HG03025 (cell line): ENCODE measurements at regions not wholly inside any gene's neighbourhood (a gene's known extent, or its start where the extent isn't known, plus 50 kb on each side); places are given as distances from the start of the nearest gene placed in this dataset.

Experiments
- ATAC-seq: cut with Tn5 transposase; IDR thresholded peaks from one replicate; pipeline ENCODE4 v1.9.1; 2021; ENCODE audit warnings: mild to moderate bottlenecking, moderate library complexity; ENCODE audit not compliant: unreplicated experiment, low FRiP score

GRCh38 chr4:83831588-83831987, 295.7 kb downstream of the GPAT3 start:
- ATAC-seq: no peak

GRCh38 chr4:83830138-83830888, 294.4 kb downstream of the GPAT3 start:
- ATAC-seq: no peak

DNA sequence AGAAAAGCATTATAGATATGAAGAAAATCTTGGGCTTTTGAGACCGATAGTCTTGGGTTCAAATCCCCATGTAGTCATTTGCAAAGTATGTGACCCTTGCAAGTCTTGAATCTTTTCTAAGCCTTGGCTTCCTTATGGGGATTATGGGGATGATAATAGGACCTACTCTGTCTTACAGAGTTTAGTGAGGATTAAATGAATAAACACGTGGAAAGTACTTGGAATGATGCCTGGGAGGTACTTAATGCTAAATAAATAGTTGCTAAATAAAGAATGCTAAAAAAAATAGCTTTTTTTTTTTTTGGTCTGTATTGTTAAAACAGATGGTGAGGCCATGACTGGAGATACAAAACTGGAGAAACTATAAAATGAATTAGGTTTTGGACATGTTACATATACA, 292.7 kb downstream of the GPAT3 start:
- no peak for ATAC-seq

DNA sequence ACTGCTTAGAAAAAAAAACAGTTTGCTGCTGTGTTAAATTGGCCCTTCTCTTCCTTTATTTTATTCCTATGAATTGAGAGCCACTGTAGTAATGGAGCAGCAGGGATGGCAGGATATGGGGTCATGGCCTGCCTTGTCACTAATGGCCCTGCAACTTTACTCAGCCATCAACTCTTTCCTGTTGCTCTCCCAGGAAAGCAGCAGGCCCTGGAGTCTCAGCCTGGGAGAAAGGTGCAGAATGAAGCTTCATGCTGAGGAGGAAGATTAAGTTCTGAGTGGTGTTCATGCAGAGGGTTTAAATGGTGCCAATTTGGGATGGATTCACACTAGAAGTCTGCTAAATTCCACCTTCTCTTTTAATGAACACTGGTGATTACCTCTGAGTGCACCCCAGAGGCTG, 285.6 kb downstream of the GPAT3 start:
- no peak for ATAC-seq

- ATAC-seq: no peak
These were observed 283.7 kb downstream of the GPAT3 start for GRCh38 chr4:83819582-83819981.

DNA sequence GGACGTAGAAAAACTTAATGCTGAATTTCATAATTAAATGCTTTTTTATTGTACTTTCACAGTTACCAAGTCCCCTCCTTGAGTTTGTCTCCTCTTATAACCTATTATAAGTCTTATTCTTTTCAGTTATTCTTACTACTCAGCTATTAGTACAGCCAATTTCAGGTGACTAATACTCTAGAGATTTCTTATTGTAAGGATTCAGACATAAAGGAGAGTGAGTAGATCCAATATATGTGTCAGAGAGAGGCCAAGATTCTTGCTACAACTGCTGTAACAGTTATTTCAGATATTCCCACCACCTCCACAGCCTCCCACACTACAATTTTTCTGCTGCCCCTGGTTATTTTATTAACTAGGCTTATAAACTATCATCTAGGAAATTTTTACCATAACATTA, 274.5 kb downstream of the GPAT3 start:
- no peak for ATAC-seq

GRCh38 chr4:83809581-83809980, 273.7 kb downstream of the GPAT3 start:
- no peak for ATAC-seq

DNA sequence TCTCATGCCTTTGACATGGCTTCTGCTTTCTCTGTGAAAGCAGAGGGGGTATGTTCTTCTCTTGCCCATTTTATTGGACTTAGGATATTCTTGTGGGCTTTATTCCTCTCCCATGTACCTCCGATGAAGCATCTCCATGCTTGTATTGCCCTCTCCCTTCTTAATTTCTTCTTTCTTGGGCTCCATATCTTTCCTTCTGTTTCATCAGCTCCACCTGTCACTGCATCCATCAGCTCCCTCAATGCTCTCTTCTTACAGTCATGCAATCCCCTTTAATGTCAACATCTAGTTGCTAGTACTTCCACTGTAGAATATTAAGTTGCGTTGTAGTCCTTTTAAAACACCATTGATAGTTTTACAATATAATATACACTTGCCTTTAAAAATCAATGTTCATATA, 257.6 kb downstream of the GPAT3 start:
- no peak for ATAC-seq

DNA sequence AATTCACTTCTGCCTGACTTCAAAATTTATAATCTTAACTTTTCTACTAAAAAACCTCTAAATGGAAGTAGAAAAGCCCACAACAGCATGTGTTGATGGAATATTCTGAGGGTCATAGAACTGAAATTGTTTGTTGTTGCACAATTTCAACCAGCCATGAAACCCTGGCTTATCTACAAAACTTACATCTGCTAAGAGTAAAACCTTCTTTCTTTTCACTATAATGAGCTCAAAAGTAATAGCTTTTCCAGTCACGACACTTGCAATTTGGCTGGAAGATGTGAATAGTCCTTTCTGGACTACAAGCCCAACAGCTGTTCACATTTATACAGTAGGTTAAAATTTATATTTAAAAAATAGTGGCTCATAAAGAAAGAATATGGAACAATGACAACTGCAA, 250.0 kb downstream of the GPAT3 start:
- ATAC-seq: no peak

GRCh38 chr4:83783215-83783614, 247.3 kb downstream of the GPAT3 start:
- no peak for ATAC-seq

DNA sequence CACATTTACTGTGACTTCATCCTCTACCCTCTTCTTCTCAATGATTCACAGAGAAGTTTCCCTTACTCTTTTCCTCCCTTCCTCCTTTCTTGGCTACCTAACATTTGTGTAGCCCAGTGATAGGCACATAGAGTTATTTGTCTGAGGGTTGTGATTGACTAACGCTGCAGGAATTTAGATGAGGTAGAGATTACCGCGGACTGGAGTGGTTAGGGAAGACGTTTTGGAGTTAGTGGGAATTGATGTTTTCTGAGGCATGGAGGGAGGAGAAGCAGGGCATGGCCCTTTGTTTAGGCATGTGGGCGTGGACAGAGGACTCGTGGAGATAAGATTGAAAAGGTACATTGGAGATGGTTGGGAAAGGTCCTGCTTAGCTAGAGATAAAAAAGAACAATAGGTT, 246.7 kb downstream of the GPAT3 start:
- ATAC-seq: no peak

- no peak for ATAC-seq
These were observed 245.5 kb downstream of the GPAT3 start for GRCh38 chr4:83781434-83781833.

- ATAC-seq: no peak
These were observed 244.3 kb downstream of the GPAT3 start for GRCh38 chr4:83780053-83780733.

GRCh38 chr4:83779103-83780052, 243.5 kb downstream of the GPAT3 start:
- no peak for ATAC-seq

DNA sequence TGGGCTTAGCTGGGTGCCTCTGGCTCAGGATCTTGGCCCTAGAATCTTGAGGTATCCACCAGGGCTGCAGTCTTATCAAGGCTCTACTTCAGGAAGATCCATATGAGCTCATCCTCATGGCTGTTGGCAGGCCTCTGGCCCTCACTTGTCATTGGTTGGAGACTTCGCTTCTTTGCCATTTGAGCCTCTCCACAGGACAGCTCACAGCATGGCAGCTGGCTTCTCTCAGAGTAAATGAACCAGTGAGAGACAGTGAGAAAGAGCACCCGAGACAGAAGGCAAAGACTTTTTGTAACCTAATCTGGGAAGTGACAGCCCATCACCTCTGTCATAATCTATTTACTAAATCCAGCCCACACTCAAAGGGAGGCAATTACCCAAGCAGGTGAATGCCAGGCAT, 236.8 kb downstream of the GPAT3 start:
- ATAC-seq: no peak

DNA sequence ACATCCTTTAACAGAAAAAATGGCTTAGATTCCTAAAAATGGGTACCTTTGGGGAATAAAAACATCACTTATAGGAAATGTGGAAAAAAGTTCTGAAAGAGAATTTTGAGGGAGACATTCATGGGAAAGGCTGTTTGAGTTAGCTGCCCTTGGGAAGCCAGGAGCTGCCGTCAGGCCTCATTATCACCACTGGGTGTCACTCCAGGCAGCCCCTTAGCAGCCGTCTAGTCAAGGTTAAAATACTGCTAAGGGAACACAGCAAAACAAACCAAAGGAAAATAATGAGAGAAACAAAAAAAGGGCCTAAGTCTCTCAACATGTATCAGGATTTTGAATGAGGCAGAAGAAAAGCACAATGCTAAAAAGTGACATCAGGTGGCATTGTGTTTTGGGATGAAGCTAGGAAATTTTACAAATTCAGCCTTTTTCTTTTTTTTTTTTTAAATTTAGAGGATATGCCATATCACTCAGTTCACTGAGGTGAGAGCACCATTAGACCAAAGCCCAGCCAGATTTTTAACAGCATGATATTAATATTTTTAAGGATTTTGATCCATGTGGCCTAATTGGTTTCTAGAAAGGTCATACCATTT, 235.3 kb downstream of the GPAT3 start:
- no peak for ATAC-seq

- ATAC-seq: no peak
These were observed 232.2 kb downstream of the GPAT3 start for GRCh38 chr4:83768146-83768545.

- no peak for ATAC-seq
These were observed 231.2 kb downstream of the GPAT3 start for GRCh38 chr4:83767067-83767466.

- ATAC-seq: no peak
These were observed 223.7 kb downstream of the GPAT3 start for GRCh38 chr4:83759611-83760010.

DNA sequence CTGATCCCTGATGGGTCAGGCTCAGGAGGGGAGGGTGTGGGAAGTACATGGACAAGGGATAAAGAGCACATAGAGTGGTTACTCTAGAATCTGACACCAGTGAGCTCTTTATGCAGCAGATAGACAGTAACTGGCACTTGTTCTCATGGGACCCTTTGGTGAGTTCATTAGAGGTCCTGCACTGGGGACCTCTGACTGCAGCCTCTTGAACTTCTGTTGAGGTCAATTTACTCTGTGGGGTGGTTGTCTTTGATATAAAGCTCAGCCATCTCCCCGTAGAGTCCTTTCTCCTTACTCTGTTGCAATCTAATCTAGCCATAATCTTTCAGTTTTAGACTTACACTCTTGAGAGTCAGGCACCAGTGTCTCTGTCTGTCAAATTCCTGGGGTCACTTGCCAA, 222.4 kb downstream of the GPAT3 start:
- no peak for ATAC-seq

GRCh38 chr4:83757121-83757621, 221.3 kb downstream of the GPAT3 start:
- ATAC-seq: no peak
